PC-3 (cell line): ENCODE measurements at regions not wholly inside any gene's neighbourhood (a gene's known extent, or its start where the extent isn't known, plus 50 kb on each side); places are given as distances from the start of the nearest gene placed in this dataset.

Experiments used
- ATAC-seq: fragments of 200-7000 bp; cut with Tn5 transposase; 2 replicates; pipeline ENCODE4 v1.9.1; 2020; ENCODE audit warnings: mild to moderate bottlenecking, moderate library complexity
- BruUV-seq: library from RNA; stranded (reverse); fragments of 400-500 nt; replicated peaks from 2 replicates; lab custom pipeline; 2021; lab: Mats Ljungman, UMichigan
- CTCF ChIA-PET: fragments of 300-600 bp; sonication (Branson Sonifier 250); formaldehyde crosslinking; loops from one replicate; lab custom pipeline; 2022; ENCODE audit warnings: antibody characterized with exemption; lab: Charles Lee
- POLR2A ChIA-PET: fragments of 300-600 bp; sonication (Branson Sonifier 250); formaldehyde crosslinking; loops from one replicate; lab custom pipeline; 2022; ENCODE audit warnings: antibody characterized with exemption; ENCODE audit not compliant: unreplicated experiment; lab: Charles Lee
- DNase-seq: peaks from one replicate; pipeline ENCODE4 v3.0.0-alpha.2; 2015
- H2AFZ ChIP-seq: fragments of 300-600 bp; sonication (generic); 2 replicates; pipeline ENCODE4 v1.6.0; 2016; ENCODE audit warnings: antibody characterized with exemption, low read length
- H3F3A ChIP-seq: fragments of 300-600 bp; sonication (generic); one replicate; pipeline ENCODE4 v1.6.0; 2017; ENCODE audit warnings: antibody characterized with exemption, low read length, control low read depth, mild to moderate bottlenecking; ENCODE audit not compliant: unreplicated experiment
- H3K27ac ChIP-seq: fragments of 300-600 bp; sonication (generic); 2 replicates; pipeline ENCODE4 v1.5.1; 2016; ENCODE audit warnings: mild to moderate bottlenecking, low read length
- H3K27me3 ChIP-seq: fragments of 300-600 bp; sonication (generic); 2 replicates; pipeline ENCODE4 v1.6.1; 2016; ENCODE audit warnings: low read length, mixed read lengths
- H3K36me3 ChIP-seq: fragments of 300-600 bp; sonication (generic); 2 replicates; pipeline ENCODE4 v1.6.1; 2016; ENCODE audit warnings: low read depth, mixed run types, low read length, mixed read lengths
- H3K4me1 ChIP-seq: fragments of 300-600 bp; sonication (generic); 2 replicates; pipeline ENCODE4 v1.5.1; 2016; ENCODE audit warnings: low read length; ENCODE audit not compliant: insufficient read depth
- H3K4me2 ChIP-seq: fragments of 300-600 bp; sonication (generic); 2 replicates; pipeline ENCODE4 v1.6.0; 2016; ENCODE audit warnings: low read length
- H3K4me3 ChIP-seq: fragments of 300-600 bp; sonication (generic); 2 replicates; pipeline ENCODE4 v1.5.1; 2016; ENCODE audit warnings: mild to moderate bottlenecking, low read length, mixed read lengths
- H3K79me2 ChIP-seq: fragments of 300-600 bp; sonication (generic); 2 replicates; pipeline ENCODE4 v1.6.1; 2017; ENCODE audit warnings: low read length, mixed read lengths
- H3K9ac ChIP-seq: fragments of 300-600 bp; sonication (generic); 2 replicates; pipeline ENCODE4 v1.6.0; 2016; ENCODE audit warnings: mild to moderate bottlenecking, low read length
- H3K9me2 ChIP-seq: fragments of 300-600 bp; sonication (generic); replicated peaks from 2 replicates; pipeline ENCODE4 v1.6.1; 2016; ENCODE audit warnings: mixed run types, low read length, mixed read lengths
- H3K9me3 ChIP-seq: fragments of 300-600 bp; sonication (generic); 2 replicates; pipeline ENCODE4 v1.6.1; 2016; ENCODE audit warnings: low read length, mixed read lengths
- H4K20me1 ChIP-seq: fragments of 300-600 bp; sonication (generic); 2 replicates; pipeline ENCODE4 v1.6.1; 2016; ENCODE audit warnings: low read length, mixed read lengths
- EZH2 ChIP-seq: fragments of 300-600 bp; sonication (generic); IDR thresholded peaks from one replicate; pipeline ENCODE4 v1.6.1; 2017; ENCODE audit warnings: antibody characterized with exemption, mild to moderate bottlenecking, low read length; ENCODE audit not compliant: unreplicated experiment
- EZH2phosphoT487 ChIP-seq: fragments of 300-600 bp; sonication (generic); IDR thresholded peaks from 2 replicates; pipeline ENCODE4 v1.6.1; 2018; ENCODE audit warnings: mild to moderate bottlenecking, antibody characterized with exemption, low read length, borderline replicate concordance
- intact Hi-C: fragments of 100-400 bp; cut with micrococcal nuclease; formaldehyde crosslinking; loops from 2 replicates; pipeline ENCODE4 v1.9.0; 2023
- TF ChIP-seq, protein P1 (sequence below): fragments of 300-600 bp; sonication (generic); conservative IDR thresholded peaks from 2 replicates; pipeline ENCODE4 v1.5.1; 2017; ENCODE audit warnings: antibody characterized with exemption, low read depth, mild to moderate bottlenecking, low read length

- Histone ChIP-seq H3F3A (no peaks in the 10 kb centered on the region), H3K4me3 (no peak overlapping the region), H3K9ac (no peak overlapping the region), H3K27me3 (no peaks in the 10 kb centered on the region), H3K9me2 (no peaks in the 10 kb centered on the region), H3K4me2 (no peak overlapping the region), H3K36me3 (no peaks in the 10 kb centered on the region), H2AFZ (no peak overlapping the region), H3K9me3 (no peaks in the 10 kb centered on the region), H3K27ac (no peak overlapping the region), H4K20me1 (no peaks in the 10 kb centered on the region), H3K4me1 (peaks cover 27% of the 10 kb centered on the region), H3K79me2 (no peaks in the 10 kb centered on the region)
- ChIA-PET CTCF (no interaction called here), POLR2A (no interaction called here)
- no TSS peak for BruUV-seq
- DNase-seq (no peak), ATAC-seq (no peak)
- intact Hi-C loops: loop anchor here (5.0 kb wide), 1 partner anchor 315 kb away; no protein-coding TSS in a partner anchor
- TF ChIP-seq, protein P1, sequence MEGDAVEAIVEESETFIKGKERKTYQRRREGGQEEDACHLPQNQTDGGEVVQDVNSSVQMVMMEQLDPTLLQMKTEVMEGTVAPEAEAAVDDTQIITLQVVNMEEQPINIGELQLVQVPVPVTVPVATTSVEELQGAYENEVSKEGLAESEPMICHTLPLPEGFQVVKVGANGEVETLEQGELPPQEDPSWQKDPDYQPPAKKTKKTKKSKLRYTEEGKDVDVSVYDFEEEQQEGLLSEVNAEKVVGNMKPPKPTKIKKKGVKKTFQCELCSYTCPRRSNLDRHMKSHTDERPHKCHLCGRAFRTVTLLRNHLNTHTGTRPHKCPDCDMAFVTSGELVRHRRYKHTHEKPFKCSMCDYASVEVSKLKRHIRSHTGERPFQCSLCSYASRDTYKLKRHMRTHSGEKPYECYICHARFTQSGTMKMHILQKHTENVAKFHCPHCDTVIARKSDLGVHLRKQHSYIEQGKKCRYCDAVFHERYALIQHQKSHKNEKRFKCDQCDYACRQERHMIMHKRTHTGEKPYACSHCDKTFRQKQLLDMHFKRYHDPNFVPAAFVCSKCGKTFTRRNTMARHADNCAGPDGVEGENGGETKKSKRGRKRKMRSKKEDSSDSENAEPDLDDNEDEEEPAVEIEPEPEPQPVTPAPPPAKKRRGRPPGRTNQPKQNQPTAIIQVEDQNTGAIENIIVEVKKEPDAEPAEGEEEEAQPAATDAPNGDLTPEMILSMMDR: no peak
- TF ChIP-seq EZH2 (no peak), EZH2phosphoT487 (no peak)
These were observed 322.2 kb downstream of the IRS1 start for GRCh38 chr2:226477221-226478108.

GRCh38 chr2:226475650-226476049, 324.0 kb downstream of the IRS1 start:
- intact Hi-C loops: loop anchor here (5.0 kb wide), 1 partner anchor 317 kb away; no protein-coding TSS in a partner anchor

More at GRCh38 chr2:226475650-226476049, 324.0 kb downstream of the IRS1 start:
- Histone ChIP-seq H2AFZ (no peak overlapping the region), H3K4me3 (no peak overlapping the region), H3K27ac (no peak overlapping the region), H3K79me2 (no peaks in the 10 kb centered on the region), H3K4me2 (peak overlapping the region; percentile 32), H4K20me1 (no peaks in the 10 kb centered on the region), H3K9me2 (no peaks in the 10 kb centered on the region), H3K36me3 (no peaks in the 10 kb centered on the region), H3K4me1 (peaks cover 27% of the 10 kb centered on the region), H3K9ac (no peak overlapping the region), H3K27me3 (no peaks in the 10 kb centered on the region), H3K9me3 (no peaks in the 10 kb centered on the region), H3F3A (no peaks in the 10 kb centered on the region)
- TF ChIP-seq EZH2 (no peak), EZH2phosphoT487 (no peak)
- TF ChIP-seq, protein P1: no peak
- peak; percentile 89 for ATAC-seq
- POLR2A ChIA-PET: no interaction called here
- peak; percentile 80 for DNase-seq
- BruUV-seq: no TSS peak
- CTCF ChIA-PET: no interaction called here
